ENCODE measurements at regions not wholly inside any gene's neighbourhood (a gene's known extent, or its start where the extent isn't known, plus 50 kb on each side); places are given as distances from the start of the nearest gene placed in this dataset.
"Not testable (repeated sequence)": the region's sequence is repeated elsewhere in the genome, so short reads cannot be mapped to it uniquely, and the experiment has no call there.

GRCh38 chr3:27661797-27662196, 60.3 kb downstream of the EOMES start:
- DNase-seq = no peak

GRCh38 chr3:27659279-27660021, 62.7 kb downstream of the EOMES start:
- peak; percentile 26 for DNase-seq

GRCh38 chr3:27658741-27659140, 63.4 kb downstream of the EOMES start:
- no peak for DNase-seq

- no peak for DNase-seq
Observed at GRCh38 chr3:27657871-27658270, 64.3 kb downstream of the EOMES start.

- no peak for DNase-seq
Observed at GRCh38 chr3:27657404-27657803, 64.7 kb downstream of the EOMES start.

GRCh38 chr3:27656790-27657189, 65.3 kb downstream of the EOMES start:
- DNase-seq = no peak

GRCh38 chr3:27655547-27655946, 66.6 kb downstream of the EOMES start:
- no peak for DNase-seq

GRCh38 chr3:27653803-27654558, 68.1 kb downstream of the EOMES start:
- no peak for DNase-seq

- DNase-seq = no peak
Observed at GRCh38 chr3:27649277-27649676, 72.8 kb downstream of the EOMES start.

GRCh38 chr3:27646896-27647295, 75.2 kb downstream of the EOMES start:
- DNase-seq = no peak

- no peak for DNase-seq
Observed at GRCh38 chr3:27644941-27645340, 77.2 kb downstream of the EOMES start.

- no peak for DNase-seq
Observed at GRCh38 chr3:27643355-27643754, 78.8 kb downstream of the EOMES start.

- no peak for DNase-seq
Observed at GRCh38 chr3:27642796-27643195, 79.3 kb downstream of the EOMES start.

- no peak for DNase-seq
Observed at GRCh38 chr3:27641888-27642601, 80.1 kb downstream of the EOMES start.

- DNase-seq = no peak
Observed at GRCh38 chr3:27641271-27641800, 80.8 kb downstream of the EOMES start.

GRCh38 chr3:27639271-27639670, 82.9 kb downstream of the EOMES start:
- DNase-seq = no peak

GRCh38 chr3:27638594-27638993, 83.5 kb downstream of the EOMES start:
- no peak for DNase-seq

GRCh38 chr3:27637346-27637995, 84.7 kb downstream of the EOMES start:
- DNase-seq = no peak

- DNase-seq = not testable (repeated sequence)
Observed at GRCh38 chr3:27635006-27635405, 87.1 kb downstream of the EOMES start.

- DNase-seq = peak; percentile 7
Observed at GRCh38 chr3:27633224-27633545, 88.9 kb downstream of the EOMES start.

GRCh38 chr3:27632431-27633223, 89.5 kb downstream of the EOMES start:
- peak; percentile 5 for DNase-seq

- no peak for DNase-seq
Observed at GRCh38 chr3:27630885-27631284, 91.2 kb downstream of the EOMES start.

Measured in midbrain (tissue), 1 donor.